ENCODE measurements at regions not wholly inside any gene's neighbourhood (a gene's known extent, or its start where the extent isn't known, plus 50 kb on each side); places are given as distances from the start of the nearest gene placed in this dataset.

DNA sequence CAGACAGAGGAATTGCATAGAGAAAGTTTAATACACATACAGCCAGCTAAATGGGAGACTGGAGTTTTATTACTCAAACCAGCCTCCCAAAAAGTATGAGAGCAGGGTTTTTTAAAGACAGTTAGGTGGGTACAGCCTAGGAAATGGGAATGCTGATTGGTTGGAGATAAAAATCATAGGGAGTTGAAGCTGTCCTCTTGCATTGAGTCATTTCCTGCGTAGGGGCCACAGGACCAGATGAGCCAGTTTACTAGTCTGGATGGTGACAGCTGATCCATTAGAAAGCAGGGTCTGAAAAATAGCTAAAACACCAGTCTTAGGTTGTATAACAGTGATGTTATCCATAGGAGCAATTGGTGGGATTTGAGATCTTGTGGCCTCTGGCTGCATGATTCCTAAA, 76.1 kb upstream of the POM121L12 start:
- H3K4me2 ChIP-seq (ENCODE audit: low read depth, low read length): no peak overlapping the region
- H4K20me1 ChIP-seq (ENCODE audit: insufficient read depth, low read length): no peaks in the 10 kb centered on the region
- in situ Hi-C loops (cut with MboI; ENCODE audit: low sequenced_read_pairs) (no loop called here), intact Hi-C loops (cut with micrococcal nuclease) (no loop called here), dilution Hi-C loops (cut with HindIII; ENCODE audit: low sequenced_read_pairs, unreplicated experiment) (no loop called here)
- 25% methylated on average over 1 of the region's 1 CpG; no CpG with 5 or more reads in 1 of the 2 experiments for WGBS, 2 experiments (ENCODE audit: extremely low coverage in 2 of 2, insufficient read length in 1 of 2)
- no peaks in the 10 kb centered on the region for H3K9me1 ChIP-seq (ENCODE audit: insufficient read depth, low read length)
- DNase-seq (no peak), ATAC-seq (ENCODE audit: low read depth) (no peak)
- no peak overlapping the region for H2BK15ac ChIP-seq (ENCODE audit: low read depth, low read length)
- no peak overlapping the region for H2AFZ ChIP-seq (replicated peaks; ENCODE audit: low read length, poor library complexity)
- H3K14ac ChIP-seq (replicated peaks; ENCODE audit: low read depth, low read length): no peak overlapping the region
- no TSS peak for BruUV-seq (replicated peaks)
- TF ChIP-seq, protein P1, sequence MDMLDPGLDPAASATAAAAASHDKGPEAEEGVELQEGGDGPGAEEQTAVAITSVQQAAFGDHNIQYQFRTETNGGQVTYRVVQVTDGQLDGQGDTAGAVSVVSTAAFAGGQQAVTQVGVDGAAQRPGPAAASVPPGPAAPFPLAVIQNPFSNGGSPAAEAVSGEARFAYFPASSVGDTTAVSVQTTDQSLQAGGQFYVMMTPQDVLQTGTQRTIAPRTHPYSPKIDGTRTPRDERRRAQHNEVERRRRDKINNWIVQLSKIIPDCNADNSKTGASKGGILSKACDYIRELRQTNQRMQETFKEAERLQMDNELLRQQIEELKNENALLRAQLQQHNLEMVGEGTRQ (IDR thresholded peaks at IDR 0.05; ENCODE audit: low read depth, low read length): no peak
- no peak for TF ChIP-seq RFX5 (IDR thresholded peaks at IDR 0.05; ENCODE audit: low read depth, low read length)
- TF ChIP-seq RAD21 (IDR thresholded peaks at IDR 0.05; ENCODE audit: low read length): no peak
- TF ChIP-seq, protein P2, sequence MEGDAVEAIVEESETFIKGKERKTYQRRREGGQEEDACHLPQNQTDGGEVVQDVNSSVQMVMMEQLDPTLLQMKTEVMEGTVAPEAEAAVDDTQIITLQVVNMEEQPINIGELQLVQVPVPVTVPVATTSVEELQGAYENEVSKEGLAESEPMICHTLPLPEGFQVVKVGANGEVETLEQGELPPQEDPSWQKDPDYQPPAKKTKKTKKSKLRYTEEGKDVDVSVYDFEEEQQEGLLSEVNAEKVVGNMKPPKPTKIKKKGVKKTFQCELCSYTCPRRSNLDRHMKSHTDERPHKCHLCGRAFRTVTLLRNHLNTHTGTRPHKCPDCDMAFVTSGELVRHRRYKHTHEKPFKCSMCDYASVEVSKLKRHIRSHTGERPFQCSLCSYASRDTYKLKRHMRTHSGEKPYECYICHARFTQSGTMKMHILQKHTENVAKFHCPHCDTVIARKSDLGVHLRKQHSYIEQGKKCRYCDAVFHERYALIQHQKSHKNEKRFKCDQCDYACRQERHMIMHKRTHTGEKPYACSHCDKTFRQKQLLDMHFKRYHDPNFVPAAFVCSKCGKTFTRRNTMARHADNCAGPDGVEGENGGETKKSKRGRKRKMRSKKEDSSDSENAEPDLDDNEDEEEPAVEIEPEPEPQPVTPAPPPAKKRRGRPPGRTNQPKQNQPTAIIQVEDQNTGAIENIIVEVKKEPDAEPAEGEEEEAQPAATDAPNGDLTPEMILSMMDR (conservative IDR thresholded peaks at IDR 0.05; ENCODE audit: low read depth, low read length): no peak
- TF ChIP-seq CEBPB (IDR thresholded peaks at IDR 0.05; ENCODE audit: low read depth, low read length): no peak
- TF ChIP-seq RCOR1 (IDR thresholded peaks at IDR 0.05; ENCODE audit: insufficient replicate concordance, low read length): no peak
- TF ChIP-seq NFE2L2 (IDR thresholded peaks at IDR 0.05; ENCODE audit: low read depth, low read length): no peak
- no peak for TF ChIP-seq CHD1 (IDR thresholded peaks at IDR 0.05; ENCODE audit: low read depth, low read length)
- TF ChIP-seq MAFK (IDR thresholded peaks at IDR 0.05; ENCODE audit: low read depth, low read length): no peak
- no peak for TF ChIP-seq BHLHE40 (IDR thresholded peaks at IDR 0.05; ENCODE audit: low read depth, low read length)
- TF ChIP-seq MXI1 (IDR thresholded peaks at IDR 0.05; ENCODE audit: borderline replicate concordance, low read depth, low read length): no peak
- TF ChIP-seq, protein P3, sequence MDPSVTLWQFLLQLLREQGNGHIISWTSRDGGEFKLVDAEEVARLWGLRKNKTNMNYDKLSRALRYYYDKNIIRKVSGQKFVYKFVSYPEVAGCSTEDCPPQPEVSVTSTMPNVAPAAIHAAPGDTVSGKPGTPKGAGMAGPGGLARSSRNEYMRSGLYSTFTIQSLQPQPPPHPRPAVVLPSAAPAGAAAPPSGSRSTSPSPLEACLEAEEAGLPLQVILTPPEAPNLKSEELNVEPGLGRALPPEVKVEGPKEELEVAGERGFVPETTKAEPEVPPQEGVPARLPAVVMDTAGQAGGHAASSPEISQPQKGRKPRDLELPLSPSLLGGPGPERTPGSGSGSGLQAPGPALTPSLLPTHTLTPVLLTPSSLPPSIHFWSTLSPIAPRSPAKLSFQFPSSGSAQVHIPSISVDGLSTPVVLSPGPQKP (IDR thresholded peaks at IDR 0.05; ENCODE audit: borderline replicate concordance, low read depth, low read length): no peak
- H3K56ac ChIP-seq (ENCODE audit: extremely low read depth, insufficient read depth, low read length): no peak overlapping the region
- H3K23ac ChIP-seq (ENCODE audit: low read depth, low read length): no peak overlapping the region
- H3K9ac ChIP-seq (ENCODE audit: low read depth, low read length): no peak overlapping the region
- H3K36me3 ChIP-seq (ENCODE audit: control insufficient read depth, insufficient read depth, low read length): no peaks in the 10 kb centered on the region
- H3K4me3 ChIP-seq (ENCODE audit: insufficient read depth, low read depth, low read length): no peak overlapping the region
- H4K8ac ChIP-seq (ENCODE audit: low read depth in 2 of 2, low read length in 2 of 2): no peak overlapping the region
- H3K27ac ChIP-seq (ENCODE audit: insufficient read depth, low read length): no peak overlapping the region
- no peak overlapping the region for H4K91ac ChIP-seq (ENCODE audit: insufficient read depth, low read depth, low read length)
- no peak overlapping the region for H2AK5ac ChIP-seq (ENCODE audit: low read depth, low read length)
- no peak overlapping the region for H2BK120ac ChIP-seq (ENCODE audit: low read depth, low read length)
- no peaks in the 10 kb centered on the region for H3K27me3 ChIP-seq (ENCODE audit: control insufficient read depth, insufficient read depth, low read length)
- peaks cover 12% of the 10 kb centered on the region for H3K9me3 ChIP-seq (ENCODE audit: control insufficient read depth, insufficient read depth, low read length)
- H2AK9ac ChIP-seq (replicated peaks; ENCODE audit: low read depth, low read length, poor library complexity): no peak overlapping the region
- ChIA-PET CTCF (no interaction called here), POLR2A (ENCODE audit: unreplicated experiment) (no interaction called here)
- no peak overlapping the region for H2BK20ac ChIP-seq (ENCODE audit: low read depth, low read length)
- H3K4ac ChIP-seq (ENCODE audit: low read depth, low read length): no peak overlapping the region
- no peak overlapping the region for H4K5ac ChIP-seq (ENCODE audit: low read depth, low read length)
- H3K4me1 ChIP-seq (ENCODE audit: control insufficient read depth, insufficient read depth, low read length): no peaks in the 10 kb centered on the region
- H3K18ac ChIP-seq (ENCODE audit: low read depth, low read length): no peak overlapping the region
- no peaks in the 10 kb centered on the region for H3K79me1 ChIP-seq (ENCODE audit: low read depth in 1 of 2, low read length in 2 of 2)
- H2BK5ac ChIP-seq (ENCODE audit: low read depth, low read length, poor library complexity, severe bottlenecking): no peak overlapping the region
